Lung (tissue), 11 donors: ENCODE measurements at regions not wholly inside any gene's neighbourhood (a gene's known extent, or its start where the extent isn't known, plus 50 kb on each side); places are given as distances from the start of the nearest gene placed in this dataset.

Source experiments
- ATAC-seq: fragments of 200-7000 bp; cut with Tn5 transposase; one replicate; pipeline ENCODE4 v1.9.1; 2020; ENCODE audit warnings: moderate number of reproducible peaks; ENCODE audit not compliant: insufficient read depth, low FRiP score
- DNase-seq, 3 donors: peaks; one replicate each; pipeline ENCODE4 v3.0.0-alpha.2; 2013 to 2017
- H3K27ac ChIP-seq, 2 donors: one replicate each; pipeline ENCODE4 v1.5.1; 2013; ENCODE audit warnings: mild to moderate bottlenecking in 2 of 2, moderate library complexity in 2 of 2, control low read depth in 1 of 2, inconsistent platforms in 1 of 2, low read depth in 1 of 2, low read length in 1 of 2
- H3K27me3 ChIP-seq, 3 donors: one replicate each; pipeline ENCODE4 v1.5.1; 2013; ENCODE audit warnings: low read length in 2 of 3; ENCODE audit not compliant: control insufficient read depth in 3 of 3, insufficient read depth in 3 of 3
- H3K36me3 ChIP-seq, 4 donors: one replicate each; pipeline ENCODE4 v1.5.1; 2013; ENCODE audit warnings: low read length in 4 of 4, mild to moderate bottlenecking in 1 of 4, moderate library complexity in 1 of 4; ENCODE audit not compliant: control insufficient read depth in 4 of 4, insufficient read depth in 4 of 4
- H3K4me1 ChIP-seq, 5 donors: one replicate each; pipeline ENCODE4 v1.5.1; 2013; ENCODE audit warnings: low read length in 5 of 5, mild to moderate bottlenecking in 2 of 5, moderate library complexity in 1 of 5; ENCODE audit not compliant: control insufficient read depth in 5 of 5, insufficient read depth in 5 of 5
- H3K4me3 ChIP-seq: one replicate; pipeline ENCODE4 v1.5.1; 2013; ENCODE audit warnings: mild to moderate bottlenecking, control low read depth, moderate library complexity
- H3K9ac ChIP-seq, 2 donors: one replicate each; pipeline ENCODE4 v1.5.1; 2013; ENCODE audit warnings: low read length in 2 of 2, control low read depth in 1 of 2; ENCODE audit not compliant: insufficient read depth in 1 of 2
- H3K9me3 ChIP-seq, 4 donors: one replicate each; pipeline ENCODE4 v1.5.1; 2013; ENCODE audit warnings: low read length in 3 of 4, mild to moderate bottlenecking in 1 of 4, moderate library complexity in 1 of 4; ENCODE audit not compliant: control insufficient read depth in 4 of 4, insufficient read depth in 3 of 4
- WGBS, 2 donors: extraction: QIAGEN DNeasy Blood & Tissue Kit; methylation state at CpG; one replicate each; pipeline ENCODE4 v1.1.7; 2013; 5-methylcytosine and 5-hydroxymethylcytosine counted together
- TF ChIP-seq, protein P1 (sequence below): IDR thresholded peaks from 2 replicates; pipeline ENCODE4 v1.5.1; 2012; ENCODE audit warnings: mild to moderate bottlenecking; ENCODE audit errors: control extremely low read depth, extremely low read depth
- donor health status: control.
- donor health status: control.
- donor health status: Bipolar disorder and iron deficiency.
- donor health status: healthy.
- donor health status: DM: yes; HTN: yes; CAD: no.

DNA sequence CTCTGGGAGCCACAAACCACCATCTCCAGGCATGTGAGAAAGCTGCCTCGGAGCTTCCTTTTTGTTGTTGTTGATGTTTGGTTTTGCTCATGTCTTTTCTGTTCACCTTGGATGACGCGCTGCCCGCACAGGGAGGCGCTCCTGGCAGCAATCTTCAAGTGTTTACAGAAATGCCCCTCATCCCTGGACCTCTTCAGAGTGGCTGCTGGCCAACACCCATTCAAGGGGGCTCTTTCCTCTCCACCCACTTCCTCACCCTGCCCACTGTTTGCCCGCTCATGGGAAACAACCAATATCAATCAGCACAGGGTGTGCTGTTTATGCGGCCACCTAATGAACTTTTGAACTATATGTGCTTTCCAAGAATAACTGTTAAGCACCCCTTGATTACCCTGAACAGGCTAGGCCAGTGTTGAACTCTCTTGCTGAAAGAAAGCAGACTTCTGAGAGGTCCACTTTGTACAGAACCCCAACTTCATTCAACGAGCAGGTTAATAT is 355.1 kb upstream of the CLNK start:
- 43 to 65% methylated on average over 8 of the region's 8 CpGs for WGBS, 2 donors
- Histone ChIP-seq H3K27ac (no peak overlapping the region), H3K36me3 (no peaks in the 10 kb centered on the region), H3K4me1 (peaks cover 0 to 13% (median 8%) of the 10 kb centered on the region in 5 donors), H3K9ac (no peak overlapping the region), H3K9me3 (no peaks in the 10 kb centered on the region), H3K27me3 (no peaks in the 10 kb centered on the region), H3K4me3 (no peak overlapping the region)
- ATAC-seq: no peak
- TF ChIP-seq, protein P1, sequence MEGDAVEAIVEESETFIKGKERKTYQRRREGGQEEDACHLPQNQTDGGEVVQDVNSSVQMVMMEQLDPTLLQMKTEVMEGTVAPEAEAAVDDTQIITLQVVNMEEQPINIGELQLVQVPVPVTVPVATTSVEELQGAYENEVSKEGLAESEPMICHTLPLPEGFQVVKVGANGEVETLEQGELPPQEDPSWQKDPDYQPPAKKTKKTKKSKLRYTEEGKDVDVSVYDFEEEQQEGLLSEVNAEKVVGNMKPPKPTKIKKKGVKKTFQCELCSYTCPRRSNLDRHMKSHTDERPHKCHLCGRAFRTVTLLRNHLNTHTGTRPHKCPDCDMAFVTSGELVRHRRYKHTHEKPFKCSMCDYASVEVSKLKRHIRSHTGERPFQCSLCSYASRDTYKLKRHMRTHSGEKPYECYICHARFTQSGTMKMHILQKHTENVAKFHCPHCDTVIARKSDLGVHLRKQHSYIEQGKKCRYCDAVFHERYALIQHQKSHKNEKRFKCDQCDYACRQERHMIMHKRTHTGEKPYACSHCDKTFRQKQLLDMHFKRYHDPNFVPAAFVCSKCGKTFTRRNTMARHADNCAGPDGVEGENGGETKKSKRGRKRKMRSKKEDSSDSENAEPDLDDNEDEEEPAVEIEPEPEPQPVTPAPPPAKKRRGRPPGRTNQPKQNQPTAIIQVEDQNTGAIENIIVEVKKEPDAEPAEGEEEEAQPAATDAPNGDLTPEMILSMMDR: no peak
- DNase-seq: no peak

GRCh38 chr4:11038926-11039325 is 354.4 kb upstream of the CLNK start:
- 37 to 46% methylated on average over 4 of the region's 4 CpGs for WGBS, 2 donors
- Histone ChIP-seq H3K4me3 (no peak overlapping the region), H3K36me3 (no peaks in the 10 kb centered on the region), H3K9me3 (no peaks in the 10 kb centered on the region), H3K4me1 (peaks cover 0 to 13% (median 8%) of the 10 kb centered on the region in 5 donors), H3K9ac (no peak overlapping the region), H3K27ac (no peak overlapping the region), H3K27me3 (no peaks in the 10 kb centered on the region)
- ATAC-seq: no peak
- TF ChIP-seq, protein P1: no peak
- peak in 1 of 3 donors; percentile 40 for DNase-seq

GRCh38 chr4:11037637-11038036 is 353.1 kb upstream of the CLNK start:
- 76 to 87% methylated on average over 1 of the region's 1 CpG for WGBS, 2 donors
- Histone ChIP-seq H3K9me3 (peaks cover 0 to 1% (median 0%) of the 10 kb centered on the region in 4 donors), H3K36me3 (no peaks in the 10 kb centered on the region), H3K4me3 (no peak overlapping the region), H3K9ac (no peak overlapping the region), H3K27ac (no peak overlapping the region), H3K4me1 (peaks cover 0 to 13% (median 8%) of the 10 kb centered on the region in 5 donors), H3K27me3 (no peaks in the 10 kb centered on the region)
- DNase-seq (no peak), ATAC-seq (no peak)
- TF ChIP-seq, protein P1: no peak

DNA sequence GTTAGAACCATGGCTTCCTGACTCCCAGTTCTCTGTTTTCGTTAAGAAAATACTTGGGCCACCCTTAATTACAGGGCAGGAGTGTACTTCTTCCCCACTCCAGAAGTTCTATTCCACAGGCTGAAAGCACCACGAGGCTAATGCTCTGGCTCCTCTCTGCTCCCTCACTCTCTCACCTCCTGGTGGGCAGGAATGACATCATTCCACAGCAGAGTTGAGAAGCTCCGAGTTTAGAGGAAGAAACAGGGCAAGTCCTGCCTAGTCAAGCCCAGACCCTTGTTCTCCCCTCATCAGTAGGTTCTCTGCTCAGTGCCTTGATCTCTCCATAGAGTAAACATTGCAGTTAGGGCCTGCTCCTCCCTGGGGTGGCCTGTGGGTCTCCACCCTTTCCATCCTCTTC is 343.8 kb upstream of the CLNK start:
- 67 to 85% methylated on average over 3 of the region's 3 CpGs for whole genome bisulfite sequencing, 2 donors
- no peak overlapping the region for H3K27ac ChIP-seq
- no peaks in the 10 kb centered on the region for H3K27me3 ChIP-seq
- ATAC-seq (no peak), DNase-seq (no peak)
- peaks cover 0 to 5% (median 0%) of the 10 kb centered on the region in 4 donors for H3K9me3 ChIP-seq
- H3K36me3 ChIP-seq: no peaks in the 10 kb centered on the region
- no peak overlapping the region for H3K9ac ChIP-seq
- H3K4me3 ChIP-seq: no peak overlapping the region
- H3K4me1 ChIP-seq: peaks cover 0 to 9% (median 0%) of the 10 kb centered on the region in 5 donors
- TF ChIP-seq, protein P1: no peak
